ENCODE measurements at regions not wholly inside any gene's neighbourhood (a gene's known extent, or its start where the extent isn't known, plus 50 kb on each side); places are given as distances from the start of the nearest gene placed in this dataset.
"Not testable (repeated sequence)": the region's sequence is repeated elsewhere in the genome, so short reads cannot be mapped to it uniquely, and the experiment has no call there.

GRCh38 chr1:10910681-10911489, 101.6 kb upstream of the TARDBP start:
- ChIA-PET CTCF (interaction anchor here (1.4 kb wide), 1 partner anchor 404 kb away, joined by 5 read pairs; no protein-coding TSS in a partner anchor), POLR2A (no interaction called here)
- peaks cover 18% of the 10 kb centered on the region for H3K27me3 Mint-ChIP-seq (ENCODE audit: low read depth)
- no peak overlapping the region for H3K27ac Mint-ChIP-seq
- ATAC-seq (no peak), DNase-seq (no peak)
- H3K4me1 Mint-ChIP-seq (ENCODE audit: low read depth): peaks cover 13% of the 10 kb centered on the region
- H3K9me3 Mint-ChIP-seq (ENCODE audit: insufficient read depth): no peaks in the 10 kb centered on the region
- no peaks in the 10 kb centered on the region for H3K36me3 Mint-ChIP-seq (ENCODE audit: low read depth)
- H3K4me3 Mint-ChIP-seq: no peak overlapping the region

DNA sequence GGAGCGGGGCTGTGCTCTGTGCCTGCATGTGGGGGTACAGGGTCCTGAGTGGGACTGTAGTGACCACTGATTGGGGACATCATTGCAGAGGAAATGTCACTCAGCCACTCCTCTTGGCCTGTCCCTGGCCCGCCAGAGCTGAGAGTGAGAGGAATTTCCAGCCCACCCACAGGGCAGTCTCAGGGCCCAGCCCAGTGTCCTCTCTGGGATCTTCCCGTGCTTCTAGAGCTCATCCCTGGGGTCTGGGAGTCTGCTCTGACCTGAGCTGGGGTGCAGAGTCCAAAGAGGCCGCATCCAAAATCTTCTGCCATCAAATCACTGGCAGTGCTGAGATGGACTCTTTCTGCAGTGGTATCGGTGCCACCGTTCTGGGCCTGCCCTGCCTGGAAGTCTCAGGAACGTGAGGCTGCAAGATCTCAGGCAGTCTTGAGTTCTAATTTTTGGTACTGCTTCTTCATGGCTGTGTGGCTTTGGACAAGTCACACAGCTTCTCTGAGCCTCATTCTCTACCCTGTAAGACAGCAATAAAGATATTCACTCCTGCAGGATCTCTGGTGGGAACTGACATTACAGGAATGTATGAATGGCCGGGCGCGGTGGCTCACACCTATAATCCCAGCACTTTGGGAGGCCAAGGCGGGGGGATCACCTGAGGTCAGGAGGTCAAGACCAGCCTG, 100.8 kb upstream of the TARDBP start:
- no peak overlapping the region for H3K4me3 Mint-ChIP-seq
- peaks cover 14% of the 10 kb centered on the region for H3K4me1 Mint-ChIP-seq (ENCODE audit: low read depth)
- no peaks in the 10 kb centered on the region for H3K36me3 Mint-ChIP-seq (ENCODE audit: low read depth)
- H3K27me3 Mint-ChIP-seq (ENCODE audit: low read depth): peaks cover 25% of the 10 kb centered on the region
- H3K9me3 Mint-ChIP-seq (ENCODE audit: insufficient read depth): no peaks in the 10 kb centered on the region
- no peak overlapping the region for H3K27ac Mint-ChIP-seq
- no peak for DNase-seq
- ChIA-PET POLR2A (no interaction called here), CTCF (no interaction called here)
- no peak for ATAC-seq

DNA sequence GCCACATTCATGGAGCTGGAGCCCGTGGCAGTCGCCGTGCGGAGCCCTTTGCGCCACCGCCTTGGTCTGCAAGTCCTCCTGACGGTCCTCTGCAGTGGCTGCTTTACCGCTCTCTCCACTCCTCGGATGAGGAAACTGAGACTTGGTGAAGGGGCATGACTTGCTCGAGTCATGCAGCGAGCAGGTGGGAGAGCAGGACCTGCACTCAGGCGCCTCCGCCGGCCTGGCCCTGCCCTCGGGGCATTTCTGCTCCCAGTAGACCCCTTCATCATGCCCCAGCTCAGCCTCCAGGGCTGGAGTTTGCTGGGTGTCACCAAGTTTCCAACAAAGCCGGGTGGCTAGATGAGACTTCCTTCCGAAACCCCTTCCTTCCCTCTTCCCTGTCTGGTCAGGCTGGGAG, 100.0 kb upstream of the TARDBP start:
- H3K27ac Mint-ChIP-seq: no peak overlapping the region
- DNase-seq: no peak
- CTCF ChIA-PET: no interaction called here

GRCh38 chr1:10914056-10914455, 98.4 kb upstream of the TARDBP start:
- no peaks in the 10 kb centered on the region for H3K36me3 Mint-ChIP-seq (ENCODE audit: low read depth)
- no peak overlapping the region for H3K4me3 Mint-ChIP-seq
- peaks cover 39% of the 10 kb centered on the region for H3K27me3 Mint-ChIP-seq (ENCODE audit: low read depth)
- ChIA-PET CTCF (no interaction called here), POLR2A (no interaction called here)
- H3K27ac Mint-ChIP-seq: no peak overlapping the region
- no peak for DNase-seq
- H3K9me3 Mint-ChIP-seq (ENCODE audit: insufficient read depth): no peaks in the 10 kb centered on the region
- ATAC-seq: no peak
- H3K4me1 Mint-ChIP-seq (ENCODE audit: low read depth): peaks cover 32% of the 10 kb centered on the region

More for the DNA sequence above, 100.0 kb upstream of the TARDBP start:
- no peaks in the 10 kb centered on the region for H3K36me3 Mint-ChIP-seq (ENCODE audit: low read depth)
- no peak for ATAC-seq
- peaks cover 20% of the 10 kb centered on the region for H3K4me1 Mint-ChIP-seq (ENCODE audit: low read depth)
- POLR2A ChIA-PET: no interaction called here
- no peak overlapping the region for H3K4me3 Mint-ChIP-seq
- H3K27me3 Mint-ChIP-seq (ENCODE audit: low read depth): peaks cover 28% of the 10 kb centered on the region
- H3K9me3 Mint-ChIP-seq (ENCODE audit: insufficient read depth): no peaks in the 10 kb centered on the region

GRCh38 chr1:10915594-10915993, 96.9 kb upstream of the TARDBP start:
- DNase-seq: no peak
- CTCF ChIA-PET: no interaction called here

GRCh38 chr1:10916311-10916710, 96.1 kb upstream of the TARDBP start:
- Mint-ChIP-seq H3K4me1 (ENCODE audit: low read depth) (peaks cover 28% of the 10 kb centered on the region), H3K27me3 (ENCODE audit: low read depth) (peaks cover 42% of the 10 kb centered on the region), H3K36me3 (ENCODE audit: low read depth) (no peaks in the 10 kb centered on the region), H3K9me3 (ENCODE audit: insufficient read depth) (no peaks in the 10 kb centered on the region), H3K4me3 (no peak overlapping the region), H3K27ac (no peak overlapping the region)
- ATAC-seq: no peak
- DNase-seq: no peak
- ChIA-PET CTCF (no interaction called here), POLR2A (no interaction called here)

More at GRCh38 chr1:10915594-10915993, 96.9 kb upstream of the TARDBP start:
- Mint-ChIP-seq H3K27ac (no peak overlapping the region), H3K9me3 (ENCODE audit: insufficient read depth) (no peaks in the 10 kb centered on the region), H3K4me1 (ENCODE audit: low read depth) (peaks cover 28% of the 10 kb centered on the region), H3K27me3 (ENCODE audit: low read depth) (peaks cover 39% of the 10 kb centered on the region), H3K36me3 (ENCODE audit: low read depth) (no peaks in the 10 kb centered on the region), H3K4me3 (no peak overlapping the region)
- POLR2A ChIA-PET: no interaction called here
- ATAC-seq: no peak

DNA sequence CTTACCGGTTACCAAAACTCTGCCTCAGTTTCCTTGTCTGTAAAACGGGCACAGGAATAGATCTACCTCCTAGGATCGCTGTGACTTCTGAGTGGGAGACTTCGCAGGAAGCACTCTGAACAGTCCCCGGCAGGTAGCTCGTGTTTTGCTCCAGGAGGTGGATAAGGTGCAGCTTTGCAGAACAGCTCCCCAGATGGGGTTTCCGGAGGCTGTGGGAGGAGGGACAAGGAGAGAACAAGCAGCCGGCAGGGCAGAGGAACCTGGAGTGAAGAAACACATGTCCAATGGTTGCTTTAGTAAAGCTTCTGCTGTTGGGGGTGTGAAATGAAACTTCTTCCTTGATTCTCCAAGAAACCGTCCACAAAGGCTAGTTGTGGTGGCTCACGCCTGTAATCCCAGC, 95.5 kb upstream of the TARDBP start:
- peaks cover 29% of the 10 kb centered on the region for H3K4me1 Mint-ChIP-seq (ENCODE audit: low read depth)
- CTCF ChIA-PET: no interaction called here
- H3K9me3 Mint-ChIP-seq (ENCODE audit: insufficient read depth): no peaks in the 10 kb centered on the region
- H3K27me3 Mint-ChIP-seq (ENCODE audit: low read depth): peaks cover 40% of the 10 kb centered on the region
- DNase-seq (no peak), ATAC-seq (no peak)
- H3K36me3 Mint-ChIP-seq (ENCODE audit: low read depth): no peaks in the 10 kb centered on the region
- no peak overlapping the region for H3K27ac Mint-ChIP-seq
- POLR2A ChIA-PET: no interaction called here
- H3K4me3 Mint-ChIP-seq: peak overlapping the region; percentile 20

GRCh38 chr1:10917513-10918454, 94.7 kb upstream of the TARDBP start:
- peak overlapping the region; percentile 21 for H3K27ac Mint-ChIP-seq
- CTCF ChIA-PET: no interaction called here

DNA sequence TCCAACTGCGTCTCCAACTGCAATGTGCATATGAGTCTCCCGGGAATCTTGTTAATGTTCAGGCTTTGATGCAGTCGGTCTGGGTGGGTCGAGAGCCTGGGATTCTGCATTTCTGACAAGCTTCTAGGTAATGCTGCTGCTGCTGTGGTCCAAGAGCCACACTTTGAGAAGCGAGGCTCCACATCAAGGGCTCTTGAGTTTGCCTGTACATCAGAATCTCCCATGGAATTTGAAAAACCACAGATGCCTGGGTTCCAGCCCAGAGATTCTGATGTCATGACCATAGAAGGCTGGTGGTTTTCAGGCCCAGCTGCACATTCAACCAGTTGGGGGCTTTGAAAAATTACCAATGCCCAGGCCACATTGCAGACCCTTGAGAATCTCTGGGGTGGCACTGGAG, 93.9 kb upstream of the TARDBP start:
- Mint-ChIP-seq H3K27me3 (ENCODE audit: low read depth) (peaks cover 40% of the 10 kb centered on the region), H3K9me3 (ENCODE audit: insufficient read depth) (no peaks in the 10 kb centered on the region), H3K4me1 (ENCODE audit: low read depth) (peaks cover 29% of the 10 kb centered on the region), H3K36me3 (ENCODE audit: low read depth) (no peaks in the 10 kb centered on the region), H3K4me3 (no peak overlapping the region), H3K27ac (no peak overlapping the region)
- ATAC-seq (no peak), DNase-seq (no peak)
- CTCF ChIA-PET: no interaction called here
- POLR2A ChIA-PET: interaction anchor here (0.7 kb wide), 1 partner anchor 14 kb away, joined by 5 read pairs; no protein-coding TSS in a partner anchor

More at GRCh38 chr1:10917513-10918454, 94.7 kb upstream of the TARDBP start:
- POLR2A ChIA-PET: interaction anchor here (0.7 kb wide), 1 partner anchor 14 kb away, joined by 5 read pairs; no protein-coding TSS in a partner anchor
- peak; percentile 72 for ATAC-seq
- H3K36me3 Mint-ChIP-seq (ENCODE audit: low read depth): no peaks in the 10 kb centered on the region
- H3K4me1 Mint-ChIP-seq (ENCODE audit: low read depth): peaks cover 29% of the 10 kb centered on the region
- peaks cover 41% of the 10 kb centered on the region for H3K27me3 Mint-ChIP-seq (ENCODE audit: low read depth)
- DNase-seq: peak; percentile 38
- H3K9me3 Mint-ChIP-seq (ENCODE audit: insufficient read depth): no peaks in the 10 kb centered on the region
- peak overlapping the region; percentile 54 for H3K4me3 Mint-ChIP-seq

DNA sequence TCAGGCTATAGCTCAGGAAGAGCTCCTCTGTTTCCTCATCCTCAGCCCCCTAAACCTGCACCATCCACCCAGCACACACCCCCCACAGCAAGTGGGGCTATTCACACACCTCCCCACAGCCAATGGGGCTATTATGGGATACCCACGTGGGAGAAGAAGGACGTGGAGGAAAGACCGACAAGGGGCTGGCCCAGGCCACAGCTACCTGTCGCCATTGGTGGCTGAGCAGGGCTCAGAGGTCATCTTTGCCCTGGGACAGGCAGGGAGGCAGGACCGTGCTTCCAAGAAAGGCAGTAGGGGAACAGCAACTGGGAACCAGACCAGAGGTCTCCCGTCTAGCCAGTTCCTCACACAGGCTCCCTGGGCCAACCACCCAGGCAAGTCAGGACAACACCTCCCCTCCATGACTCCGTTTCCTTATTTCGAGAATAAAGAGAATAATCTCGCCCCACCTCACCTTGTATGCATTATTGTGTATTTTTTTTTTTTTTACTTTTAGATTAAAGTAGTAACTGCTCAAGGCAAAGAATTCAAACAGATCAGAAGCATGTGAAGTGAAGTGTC, 92.3 kb upstream of the TARDBP start:
- Mint-ChIP-seq H3K9me3 (ENCODE audit: insufficient read depth) (no peaks in the 10 kb centered on the region), H3K27ac (no peak overlapping the region), H3K36me3 (ENCODE audit: low read depth) (no peaks in the 10 kb centered on the region), H3K27me3 (ENCODE audit: low read depth) (peaks cover 47% of the 10 kb centered on the region), H3K4me1 (ENCODE audit: low read depth) (peaks cover 29% of the 10 kb centered on the region), H3K4me3 (no peak overlapping the region)
- CTCF ChIA-PET: no interaction called here
- POLR2A ChIA-PET: no interaction called here
- DNase-seq (no peak), ATAC-seq (no peak)

GRCh38 chr1:10922315-10923060, 90.0 kb upstream of the TARDBP start:
- H3K4me3 Mint-ChIP-seq; CTCF ChIA-PET; DNase-seq; H3K9me3 Mint-ChIP-seq (ENCODE audit: insufficient read depth); H3K27ac Mint-ChIP-seq; ATAC-seq; H3K36me3 Mint-ChIP-seq (ENCODE audit: low read depth): not testable (repeated sequence)
- peaks cover 42% of the 10 kb centered on the region for H3K27me3 Mint-ChIP-seq (ENCODE audit: low read depth)
- POLR2A ChIA-PET: interaction anchor here (0.7 kb wide), 1 partner anchor 459 kb away, joined by 3 read pairs; no protein-coding TSS in a partner anchor
- peaks cover 12% of the 10 kb centered on the region for H3K4me1 Mint-ChIP-seq (ENCODE audit: low read depth)

All from activated CD8-positive, alpha-beta T cell treated with anti-CD3 and anti-CD28 coated beads, Interleukin-2, amount 10 ng/mL, durations not matched to agents 7 days and 5 days (primary cell).